HG02840 (cell line): ENCODE measurements at regions not wholly inside any gene's neighbourhood (a gene's known extent, or its start where the extent isn't known, plus 50 kb on each side); places are given as distances from the start of the nearest gene placed in this dataset.
"Not testable (repeated sequence)": the region's sequence is repeated elsewhere in the genome, so short reads cannot be mapped to it uniquely, and the experiment has no call there.

Source experiments
- ATAC-seq: cut with Tn5 transposase; IDR thresholded peaks from one replicate; pipeline ENCODE4 v1.9.1; 2021; ENCODE audit warnings: mild to moderate bottlenecking, moderate library complexity, moderate number of reproducible peaks; ENCODE audit not compliant: unreplicated experiment, low FRiP score

DNA sequence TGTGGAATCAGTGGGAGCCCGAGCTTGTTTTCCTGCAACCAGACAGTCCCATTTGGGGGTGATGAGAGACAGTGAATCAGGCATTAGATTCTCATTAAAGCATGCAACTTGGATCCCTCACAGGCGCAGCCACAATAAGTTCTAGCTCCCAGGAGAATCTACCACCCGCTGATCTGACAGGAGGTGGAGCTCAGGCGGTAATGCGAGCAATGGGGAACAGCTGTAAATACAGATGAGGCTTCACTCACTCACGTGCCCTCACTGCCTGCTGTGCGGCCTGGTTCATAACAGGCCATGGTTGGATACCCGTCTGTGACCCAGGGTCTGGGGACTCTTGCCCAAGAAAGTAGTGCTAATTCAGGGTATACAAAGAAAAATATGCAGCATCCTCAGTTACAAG, 144.8 kb upstream of the RGPD4 start:
- ATAC-seq: no peak

DNA sequence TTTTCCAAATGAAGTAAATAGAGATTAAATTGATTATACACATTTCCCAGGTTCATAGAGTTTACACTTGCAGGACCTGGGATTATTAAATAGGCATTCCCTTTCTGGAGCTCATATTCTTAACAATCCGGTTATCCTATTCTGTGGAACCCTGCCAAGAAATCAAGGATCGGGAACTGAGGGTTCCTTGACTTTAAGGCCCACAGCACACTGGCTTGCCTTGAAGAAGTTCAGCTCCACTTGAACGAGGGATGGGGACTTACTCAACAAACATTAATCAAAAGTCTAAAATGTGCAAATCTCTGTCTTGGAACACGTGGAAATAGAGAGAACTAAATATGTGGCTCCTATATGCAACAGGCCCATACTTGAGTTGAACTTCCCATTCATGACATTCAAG, 142.3 kb upstream of the RGPD4 start:
- no peak for ATAC-seq

DNA sequence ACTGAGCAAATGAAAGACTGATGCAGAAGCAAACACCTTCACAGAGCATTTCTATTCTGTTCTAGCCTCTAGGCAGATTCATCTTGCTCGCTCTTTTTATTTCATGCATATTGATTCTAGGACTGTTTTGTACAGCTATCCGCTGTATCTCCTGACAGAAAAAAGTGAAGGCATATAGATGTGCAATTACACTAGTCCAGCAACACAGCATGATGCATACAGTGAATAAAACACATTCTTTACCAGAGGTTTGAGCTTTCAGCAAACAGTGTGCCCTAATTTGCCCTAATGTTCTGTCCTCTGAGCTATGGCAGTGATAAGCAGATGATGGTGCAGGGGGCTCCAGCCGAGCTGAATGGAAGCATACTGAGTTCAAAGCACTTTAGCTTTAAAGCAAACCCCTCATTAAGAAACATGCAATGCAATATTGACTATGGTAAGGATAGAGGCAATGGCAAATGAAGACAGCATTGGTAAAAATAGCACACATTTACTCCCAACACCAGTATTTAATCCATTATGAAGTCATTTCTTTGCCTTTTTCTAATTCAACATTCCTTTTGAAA, 141.2 kb upstream of the RGPD4 start:
- ATAC-seq: no peak

- ATAC-seq: no peak
These were observed 139.6 kb upstream of the RGPD4 start for GRCh38 chr2:107687073-107687472.

DNA sequence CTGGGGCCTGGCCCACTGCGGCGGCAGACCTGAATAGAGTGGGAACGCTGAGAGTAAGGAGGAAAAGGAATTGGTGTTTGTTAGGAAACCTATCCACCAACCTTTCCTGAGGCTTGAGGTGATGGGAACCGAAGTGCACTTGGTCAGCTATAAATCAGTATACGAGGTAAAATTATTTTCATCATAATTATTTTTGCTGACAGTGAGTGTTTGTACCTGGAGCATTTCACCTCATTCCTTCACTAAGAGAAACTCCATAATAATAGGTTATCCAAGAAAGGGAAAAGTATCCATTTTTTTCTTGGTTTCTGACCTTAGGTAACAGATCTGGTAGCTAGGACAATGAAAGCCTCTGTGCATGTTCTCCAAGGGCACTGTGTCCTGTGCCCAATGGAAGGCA, 138.6 kb upstream of the RGPD4 start:
- no peak for ATAC-seq

- ATAC-seq: no peak
These were observed 133.1 kb upstream of the RGPD4 start for GRCh38 chr2:107693604-107694003.

DNA sequence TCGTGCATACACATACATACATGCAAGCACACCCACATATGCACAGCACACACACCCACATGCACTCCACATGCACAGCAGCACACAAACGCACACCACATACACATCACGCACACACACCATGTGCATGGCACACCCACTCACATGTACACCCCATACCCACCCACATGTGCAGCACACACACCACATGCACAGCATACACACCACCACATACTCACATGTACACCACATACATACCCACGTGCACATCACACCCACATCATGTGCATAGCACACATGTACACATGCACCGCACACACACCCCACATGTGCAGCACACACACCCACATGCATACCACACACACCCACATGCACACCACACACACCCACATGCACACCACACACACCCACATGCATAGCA, 132.0 kb upstream of the RGPD4 start:
- ATAC-seq: no peak

GRCh38 chr2:107697385-107697784, 129.3 kb upstream of the RGPD4 start:
- ATAC-seq: no peak

- ATAC-seq: no peak
These were observed 127.8 kb upstream of the RGPD4 start for GRCh38 chr2:107698861-107699260.

DNA sequence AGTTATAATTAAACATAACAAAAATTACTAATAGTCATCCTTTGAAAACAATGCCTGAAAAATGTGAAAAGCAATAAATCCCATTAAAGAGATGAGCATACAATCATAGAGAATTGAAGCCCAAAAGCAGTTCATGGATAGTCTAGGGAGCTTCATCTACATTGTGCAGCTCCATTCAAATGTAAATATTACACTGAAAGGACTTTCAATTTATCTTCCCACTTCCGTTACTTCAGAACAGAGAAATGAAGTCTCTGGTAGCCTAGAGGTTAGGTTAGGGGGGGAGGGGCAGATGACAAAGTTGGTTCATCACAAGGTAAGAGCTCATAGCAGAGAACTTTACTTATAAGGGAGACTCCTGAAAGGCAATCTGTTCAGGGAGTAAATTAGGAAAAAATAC, 126.6 kb upstream of the RGPD4 start:
- no peak for ATAC-seq

- ATAC-seq: no peak
These were observed 114.8 kb upstream of the RGPD4 start for GRCh38 chr2:107711941-107712340.

DNA sequence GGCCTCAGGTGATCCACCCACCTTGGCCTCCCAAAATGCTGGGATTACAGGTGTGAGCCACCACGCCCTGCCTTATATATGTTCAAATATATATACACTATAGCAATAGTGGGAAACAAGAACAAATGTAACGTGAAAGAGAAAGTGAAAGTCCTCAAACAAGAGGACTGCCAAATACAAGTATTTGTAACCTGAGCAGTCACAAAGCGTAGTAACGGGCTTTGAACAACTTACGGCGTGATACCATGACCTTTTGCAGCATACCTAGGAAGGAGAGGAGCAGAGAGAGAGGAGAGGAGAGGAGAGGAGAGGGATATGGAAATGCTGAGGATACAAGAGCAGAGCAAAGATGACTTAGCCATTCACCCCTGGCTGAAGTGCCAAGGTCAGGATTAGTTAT, 113.8 kb upstream of the RGPD4 start:
- ATAC-seq: peak; percentile 61

DNA sequence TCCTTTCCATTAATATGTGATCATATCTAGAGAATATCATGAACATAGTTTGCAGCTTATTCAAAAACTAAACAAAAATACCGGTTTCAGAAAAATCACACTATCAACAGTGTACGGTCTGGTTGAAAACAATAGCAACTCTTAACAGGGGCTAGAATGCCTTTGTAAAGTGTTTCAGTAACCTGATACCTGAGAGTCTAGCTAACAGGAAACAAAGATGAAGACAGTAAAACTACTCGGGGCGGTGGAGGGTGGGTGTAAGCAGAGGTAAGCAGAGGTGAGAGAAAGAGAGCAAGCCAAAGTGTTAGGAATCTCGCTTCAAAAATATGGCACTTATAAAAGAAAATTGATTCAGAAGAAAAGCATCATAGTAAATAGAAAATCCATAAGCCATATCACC, 109.0 kb upstream of the RGPD4 start:
- no peak for ATAC-seq

GRCh38 chr2:107719141-107719540, 107.6 kb upstream of the RGPD4 start:
- no peak for ATAC-seq

DNA sequence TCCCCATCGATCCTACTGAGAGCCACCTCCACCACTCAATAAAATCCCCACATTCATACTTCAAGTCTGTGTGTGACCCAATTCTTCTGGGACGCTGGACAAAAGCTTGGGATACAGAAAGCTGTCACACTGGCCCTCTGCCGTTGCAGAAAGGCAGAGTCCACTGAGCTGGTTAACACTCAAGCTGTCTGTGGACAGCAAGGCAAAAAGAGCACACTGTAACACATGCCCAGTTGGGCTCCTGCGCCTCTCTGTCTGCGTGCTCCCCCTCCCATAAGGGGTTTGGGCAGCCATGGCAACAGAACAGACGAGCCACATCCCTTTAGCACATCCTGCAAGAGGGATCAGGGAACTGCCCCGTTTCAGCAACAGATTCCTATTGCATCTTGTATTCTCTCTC, 106.9 kb upstream of the RGPD4 start:
- ATAC-seq: no peak

- no peak for ATAC-seq
These were observed 105.5 kb upstream of the RGPD4 start for GRCh38 chr2:107721178-107721577.

DNA sequence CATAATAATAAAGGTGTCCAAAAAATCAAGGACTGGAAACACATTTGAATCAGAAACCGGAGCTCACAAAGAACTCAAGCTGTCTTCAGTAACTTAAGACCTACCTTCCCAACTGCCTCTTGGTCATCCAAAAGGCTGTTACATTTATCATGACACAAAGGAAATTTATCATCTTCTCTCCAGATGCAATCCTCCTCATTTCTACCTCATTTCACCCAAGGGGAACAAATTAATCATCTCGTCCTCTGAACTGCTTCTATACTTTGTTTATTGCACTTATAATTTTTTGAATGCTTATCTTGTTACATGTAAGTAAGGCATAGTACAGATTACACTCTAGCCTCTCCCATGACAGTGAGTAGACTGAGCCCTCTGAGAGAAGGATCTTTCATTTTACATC, 105.1 kb upstream of the RGPD4 start:
- ATAC-seq: no peak

- not testable (repeated sequence) for ATAC-seq
These were observed 100.9 kb upstream of the RGPD4 start for GRCh38 chr2:107725824-107726223.

DNA sequence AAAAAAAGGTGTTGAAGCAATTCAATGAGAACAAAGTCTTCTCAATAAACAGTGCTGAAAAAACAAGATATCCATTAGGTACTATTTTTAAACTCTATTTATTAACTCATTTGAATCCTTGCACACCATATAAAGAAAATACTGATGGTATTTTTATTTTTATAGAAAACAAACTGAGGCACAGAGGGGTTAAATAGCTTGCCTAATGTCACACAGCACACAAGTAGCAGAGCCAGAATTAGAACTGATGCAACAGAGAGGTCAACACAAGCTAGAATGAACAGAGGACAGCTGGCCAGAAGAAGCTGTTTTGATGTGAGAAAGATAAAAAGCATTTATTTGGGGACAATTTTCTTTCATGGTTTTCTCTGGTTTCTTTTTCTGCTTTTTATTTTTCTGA, 99.4 kb upstream of the RGPD4 start:
- no peak for ATAC-seq

GRCh38 chr2:107728586-107728985, 98.1 kb upstream of the RGPD4 start:
- ATAC-seq: no peak

- ATAC-seq: no peak
These were observed 97.3 kb upstream of the RGPD4 start for GRCh38 chr2:107729440-107729839.

GRCh38 chr2:107730898-107731297, 95.8 kb upstream of the RGPD4 start:
- no peak for ATAC-seq

- no peak for ATAC-seq
These were observed 95.3 kb upstream of the RGPD4 start for GRCh38 chr2:107731435-107731834.
